OCI-LY7 (cell line): ENCODE measurements at regions not wholly inside any gene's neighbourhood (a gene's known extent, or its start where the extent isn't known, plus 50 kb on each side); places are given as distances from the start of the nearest gene placed in this dataset.

Source experiments
- BruUV-seq: library from RNA; stranded (reverse); fragments of 400-500 nt; replicated peaks from 2 replicates; lab custom pipeline; 2021; lab: Mats Ljungman, UMichigan
- CTCF ChIA-PET: fragments of 300-600 bp; sonication (Branson Sonifier 250); formaldehyde crosslinking; loops from one replicate; lab custom pipeline; 2022; ENCODE audit warnings: antibody characterized with exemption; ENCODE audit not compliant: unreplicated experiment; lab: Charles Lee
- POLR2A ChIA-PET: fragments of 300-600 bp; sonication (Branson Sonifier 250); formaldehyde crosslinking; loops from one replicate; lab custom pipeline; 2022; ENCODE audit warnings: antibody characterized with exemption; lab: Charles Lee
- DNase-seq: peaks from one replicate; pipeline ENCODE4 v3.0.0-alpha.2; 2015; ENCODE audit warnings: low spot score
- H2AFZ ChIP-seq: fragments of 200-600 bp; sonication (generic), shearing (Covaris generic); 2 replicates; pipeline ENCODE4 v1.6.1; 2014; ENCODE audit warnings: mild to moderate bottlenecking, antibody characterized with exemption, low read length, moderate library complexity
- H3K27ac ChIP-seq: fragments of 200-600 bp; sonication (generic); 2 replicates; pipeline ENCODE4 v1.5.1; 2014; ENCODE audit warnings: mixed run types, low read depth, mild to moderate bottlenecking, moderate library complexity, low read length, inconsistent platforms; ENCODE audit not compliant: poor library complexity, severe bottlenecking
- H3K36me3 ChIP-seq: fragments of 200-600 bp; sonication (generic); 2 replicates; pipeline ENCODE4 v1.6.1; 2014; ENCODE audit warnings: mild to moderate bottlenecking, antibody characterized with exemption, low read length, moderate library complexity, mixed read lengths; ENCODE audit not compliant: insufficient read depth
- H3K4me1 ChIP-seq: fragments of 200-600 bp; sonication (generic); 2 replicates; pipeline ENCODE4 v1.5.1; 2014; ENCODE audit warnings: mild to moderate bottlenecking, low read length; ENCODE audit not compliant: insufficient read depth, poor library complexity, severe bottlenecking
- H3K4me2 ChIP-seq: fragments of 200-600 bp; sonication (generic); 2 replicates; pipeline ENCODE4 v1.6.1; 2014; ENCODE audit warnings: mild to moderate bottlenecking, low read length
- H3K4me3 ChIP-seq: fragments of 200-600 bp; sonication (generic); 2 replicates; pipeline ENCODE4 v1.5.1; 2014; ENCODE audit warnings: mild to moderate bottlenecking, low read depth, low read length; ENCODE audit not compliant: poor library complexity, severe bottlenecking
- H3K79me2 ChIP-seq: fragments of 200-600 bp; sonication (generic); 2 replicates; pipeline ENCODE4 v1.6.1; 2016; ENCODE audit warnings: low read depth, mild to moderate bottlenecking, low read length, moderate library complexity, mixed read lengths; ENCODE audit not compliant: insufficient read depth
- H3K9me2 ChIP-seq: fragments of 200-600 bp; sonication (generic); 2 replicates; pipeline ENCODE4 v1.6.1; 2016; ENCODE audit warnings: mild to moderate bottlenecking, low read length, mixed read lengths; ENCODE audit not compliant: insufficient read depth
- H3K9me3 ChIP-seq: fragments of 200-600 bp; sonication (generic); 2 replicates; pipeline ENCODE4 v1.6.1; 2014; ENCODE audit warnings: mild to moderate bottlenecking, mixed run types, low read length, mixed read lengths
- H4K20me1 ChIP-seq: fragments of 200-600 bp; sonication (generic); 2 replicates; pipeline ENCODE4 v1.6.1; 2014; ENCODE audit warnings: mild to moderate bottlenecking, antibody characterized with exemption, low read length, moderate library complexity, mixed read lengths; ENCODE audit not compliant: insufficient read depth
- CTCF ChIP-seq: fragments of 200-600 bp; sonication (generic); conservative IDR thresholded peaks from 2 replicates; pipeline ENCODE4 v1.5.1; 2014; ENCODE audit warnings: mild to moderate bottlenecking, antibody characterized with exemption, low read length, moderate library complexity, mixed read lengths
- EZH2phosphoT487 ChIP-seq: fragments of 200-600 bp; sonication (generic); IDR thresholded peaks from 2 replicates; pipeline ENCODE4 v1.6.1; 2018; ENCODE audit warnings: low read depth, borderline replicate concordance, mild to moderate bottlenecking, mixed run types, antibody characterized with exemption, low read length, moderate library complexity, mixed read lengths
- intact Hi-C: fragments of 100-400 bp; cut with micrococcal nuclease; formaldehyde crosslinking; loops from one replicate; pipeline ENCODE4 v1.10.0; 2022; ENCODE audit not compliant: unreplicated experiment

GRCh38 chr2:205924676-205925075 lies 161.3 kb downstream of the INO80D start:
- Histone ChIP-seq H2AFZ (no peak overlapping the region), H3K79me2 (no peaks in the 10 kb centered on the region), H3K4me3 (no peak overlapping the region), H3K4me1 (no peaks in the 10 kb centered on the region), H3K4me2 (no peak overlapping the region), H4K20me1 (no peaks in the 10 kb centered on the region), H3K9me2 (no peaks in the 10 kb centered on the region), H3K9me3 (no peaks in the 10 kb centered on the region), H3K27ac (no peak overlapping the region), H3K36me3 (no peaks in the 10 kb centered on the region)
- intact Hi-C loops: loop anchor here (1.0 kb wide), 1 partner anchor 148 kb away; no protein-coding TSS in a partner anchor
- DNase-seq: no peak
- ChIA-PET POLR2A (interaction anchor here (0.6 to 1.0 kb wide), 2 partner anchors 10 to 1797 kb away, joined by 3 to 4 read pairs; no protein-coding TSS in a partner anchor), CTCF (no interaction called here)
- TF ChIP-seq EZH2phosphoT487: no peak
- no peak for TF ChIP-seq CTCF
- BruUV-seq: no TSS peak

- ChIA-PET CTCF (no interaction called here), POLR2A (interaction anchor here (0.5 kb wide), 1 partner anchor 1374 kb away, joined by 3 read pairs; no protein-coding TSS in a partner anchor)
- Histone ChIP-seq H3K27ac (no peak overlapping the region), H2AFZ (no peak overlapping the region), H3K79me2 (no peaks in the 10 kb centered on the region), H3K4me3 (no peak overlapping the region), H3K9me3 (no peaks in the 10 kb centered on the region), H3K9me2 (no peaks in the 10 kb centered on the region; the same call in 1 of the 2 replicates), H3K4me2 (no peak overlapping the region), H4K20me1 (no peaks in the 10 kb centered on the region), H3K4me1 (no peaks in the 10 kb centered on the region), H3K36me3 (no peaks in the 10 kb centered on the region)
- intact Hi-C loops: no loop called here
- TF ChIP-seq EZH2phosphoT487 (no peak), CTCF (no peak)
- BruUV-seq: no TSS peak
- DNase-seq: no peak
Observed at GRCh38 chr2:205915130-205915524, 170.8 kb downstream of the INO80D start.
